ENCODE measurements at regions not wholly inside any gene's neighbourhood (a gene's known extent, or its start where the extent isn't known, plus 50 kb on each side); places are given as distances from the start of the nearest gene placed in this dataset.

GRCh38 chr22:47594836-47595521 lies 832.5 kb downstream of the TBC1D22A start:
- Histone ChIP-seq H3K27ac (ENCODE audit: low read depth, low read length) (no peak overlapping the region), H3K4me3 (ENCODE audit: low read length) (no peak overlapping the region), H3K36me3 (ENCODE audit: control insufficient read depth, insufficient read depth, low read length) (no peaks in the 10 kb centered on the region), H3K27me3 (ENCODE audit: control insufficient read depth, insufficient read depth, low read length) (no peaks in the 10 kb centered on the region), H3K9ac (ENCODE audit: low read length) (no peak overlapping the region), H3K4me1 (ENCODE audit: control insufficient read depth, insufficient read depth, low read length) (no peaks in the 10 kb centered on the region)

GRCh38 chr22:47593911-47594311 lies 831.5 kb downstream of the TBC1D22A start:
- no peaks in the 10 kb centered on the region for H3K27me3 ChIP-seq (ENCODE audit: control insufficient read depth, insufficient read depth, low read length)
- no peaks in the 10 kb centered on the region for H3K36me3 ChIP-seq (ENCODE audit: control insufficient read depth, insufficient read depth, low read length)
- H3K9ac ChIP-seq (ENCODE audit: low read length), result no peak overlapping the region
- no peak overlapping the region for H3K4me3 ChIP-seq (ENCODE audit: low read length)
- H3K4me1 ChIP-seq (ENCODE audit: control insufficient read depth, insufficient read depth, low read length), result no peaks in the 10 kb centered on the region
- H3K27ac ChIP-seq (ENCODE audit: low read depth, low read length), result no peak overlapping the region

- no peaks in the 10 kb centered on the region for H3K4me1 ChIP-seq (ENCODE audit: control insufficient read depth, insufficient read depth, low read length)
- H3K36me3 ChIP-seq (ENCODE audit: control insufficient read depth, insufficient read depth, low read length), result no peaks in the 10 kb centered on the region
- no peak overlapping the region for H3K4me3 ChIP-seq (ENCODE audit: low read length)
Observed at GRCh38 chr22:47593291-47593690, 830.8 kb downstream of the TBC1D22A start.

GRCh38 chr22:47592791-47593190 lies 830.3 kb downstream of the TBC1D22A start:
- no peak overlapping the region for H3K9ac ChIP-seq (ENCODE audit: low read length)
- H3K27me3 ChIP-seq (ENCODE audit: control insufficient read depth, insufficient read depth, low read length), result no peaks in the 10 kb centered on the region
- no peak overlapping the region for H3K27ac ChIP-seq (ENCODE audit: low read depth, low read length)
- no peaks in the 10 kb centered on the region for H3K4me1 ChIP-seq (ENCODE audit: control insufficient read depth, insufficient read depth, low read length)
- no peak overlapping the region for H3K4me3 ChIP-seq (ENCODE audit: low read length)
- no peaks in the 10 kb centered on the region for H3K36me3 ChIP-seq (ENCODE audit: control insufficient read depth, insufficient read depth, low read length)

More at GRCh38 chr22:47593291-47593690, 830.8 kb downstream of the TBC1D22A start:
- Histone ChIP-seq H3K27me3 (ENCODE audit: control insufficient read depth, insufficient read depth, low read length) (no peaks in the 10 kb centered on the region), H3K27ac (ENCODE audit: low read depth, low read length) (no peak overlapping the region), H3K9ac (ENCODE audit: low read length) (no peak overlapping the region)

GRCh38 chr22:47591709-47592108 lies 829.3 kb downstream of the TBC1D22A start:
- H3K4me1 ChIP-seq (ENCODE audit: control insufficient read depth, insufficient read depth, low read length), result no peaks in the 10 kb centered on the region
- H3K27me3 ChIP-seq (ENCODE audit: control insufficient read depth, insufficient read depth, low read length), result no peaks in the 10 kb centered on the region
- no peak overlapping the region for H3K9ac ChIP-seq (ENCODE audit: low read length)
- no peaks in the 10 kb centered on the region for H3K36me3 ChIP-seq (ENCODE audit: control insufficient read depth, insufficient read depth, low read length)
- H3K4me3 ChIP-seq (ENCODE audit: low read length), result no peak overlapping the region
- H3K27ac ChIP-seq (ENCODE audit: low read depth, low read length), result no peak overlapping the region

GRCh38 chr22:47591016-47591415 lies 828.6 kb downstream of the TBC1D22A start:
- Histone ChIP-seq H3K9ac (ENCODE audit: low read length) (no peak overlapping the region), H3K27ac (ENCODE audit: low read depth, low read length) (no peak overlapping the region), H3K36me3 (ENCODE audit: control insufficient read depth, insufficient read depth, low read length) (no peaks in the 10 kb centered on the region), H3K4me1 (ENCODE audit: control insufficient read depth, insufficient read depth, low read length) (no peaks in the 10 kb centered on the region), H3K27me3 (ENCODE audit: control insufficient read depth, insufficient read depth, low read length) (no peaks in the 10 kb centered on the region), H3K4me3 (ENCODE audit: low read length) (no peak overlapping the region)

GRCh38 chr22:47589271-47590250 lies 827.1 kb downstream of the TBC1D22A start:
- Histone ChIP-seq H3K4me1 (ENCODE audit: control insufficient read depth, insufficient read depth, low read length) (no peaks in the 10 kb centered on the region), H3K27ac (ENCODE audit: low read depth, low read length) (no peak overlapping the region), H3K9ac (ENCODE audit: low read length) (no peak overlapping the region), H3K27me3 (ENCODE audit: control insufficient read depth, insufficient read depth, low read length) (no peaks in the 10 kb centered on the region), H3K36me3 (ENCODE audit: control insufficient read depth, insufficient read depth, low read length) (no peaks in the 10 kb centered on the region), H3K4me3 (ENCODE audit: low read length) (no peak overlapping the region)

- Histone ChIP-seq H3K4me1 (ENCODE audit: control insufficient read depth, insufficient read depth, low read length) (no peaks in the 10 kb centered on the region), H3K27me3 (ENCODE audit: control insufficient read depth, insufficient read depth, low read length) (no peaks in the 10 kb centered on the region), H3K36me3 (ENCODE audit: control insufficient read depth, insufficient read depth, low read length) (no peaks in the 10 kb centered on the region), H3K27ac (ENCODE audit: low read depth, low read length) (no peak overlapping the region), H3K9ac (ENCODE audit: low read length) (no peak overlapping the region), H3K4me3 (ENCODE audit: low read length) (no peak overlapping the region)
Observed at GRCh38 chr22:47588578-47588960, 826.1 kb downstream of the TBC1D22A start.

GRCh38 chr22:47587861-47588577 lies 825.6 kb downstream of the TBC1D22A start:
- Histone ChIP-seq H3K9ac (ENCODE audit: low read length) (no peak overlapping the region), H3K27me3 (ENCODE audit: control insufficient read depth, insufficient read depth, low read length) (no peaks in the 10 kb centered on the region), H3K4me1 (ENCODE audit: control insufficient read depth, insufficient read depth, low read length) (no peaks in the 10 kb centered on the region), H3K27ac (ENCODE audit: low read depth, low read length) (no peak overlapping the region), H3K4me3 (ENCODE audit: low read length) (no peak overlapping the region), H3K36me3 (ENCODE audit: control insufficient read depth, insufficient read depth, low read length) (no peaks in the 10 kb centered on the region)

GRCh38 chr22:47587361-47587760 lies 824.9 kb downstream of the TBC1D22A start:
- Histone ChIP-seq H3K36me3 (ENCODE audit: control insufficient read depth, insufficient read depth, low read length) (no peaks in the 10 kb centered on the region), H3K27me3 (ENCODE audit: control insufficient read depth, insufficient read depth, low read length) (no peaks in the 10 kb centered on the region), H3K4me3 (ENCODE audit: low read length) (no peak overlapping the region), H3K4me1 (ENCODE audit: control insufficient read depth, insufficient read depth, low read length) (no peaks in the 10 kb centered on the region), H3K9ac (ENCODE audit: low read length) (no peak overlapping the region), H3K27ac (ENCODE audit: low read depth, low read length) (no peak overlapping the region)

- Histone ChIP-seq H3K4me3 (ENCODE audit: low read length) (no peak overlapping the region), H3K36me3 (ENCODE audit: control insufficient read depth, insufficient read depth, low read length) (no peaks in the 10 kb centered on the region), H3K9ac (ENCODE audit: low read length) (no peak overlapping the region), H3K27ac (ENCODE audit: low read depth, low read length) (no peak overlapping the region), H3K4me1 (ENCODE audit: control insufficient read depth, insufficient read depth, low read length) (no peaks in the 10 kb centered on the region), H3K27me3 (ENCODE audit: control insufficient read depth, insufficient read depth, low read length) (no peaks in the 10 kb centered on the region)
Observed at GRCh38 chr22:47586946-47587345, 824.5 kb downstream of the TBC1D22A start.

GRCh38 chr22:47586038-47586437 lies 823.6 kb downstream of the TBC1D22A start:
- Histone ChIP-seq H3K27me3 (ENCODE audit: control insufficient read depth, insufficient read depth, low read length) (no peaks in the 10 kb centered on the region), H3K4me3 (ENCODE audit: low read length) (no peak overlapping the region), H3K36me3 (ENCODE audit: control insufficient read depth, insufficient read depth, low read length) (no peaks in the 10 kb centered on the region), H3K9ac (ENCODE audit: low read length) (no peak overlapping the region), H3K27ac (ENCODE audit: low read depth, low read length) (no peak overlapping the region), H3K4me1 (ENCODE audit: control insufficient read depth, insufficient read depth, low read length) (no peaks in the 10 kb centered on the region)
